ENCODE measurements at regions not wholly inside any gene's neighbourhood (a gene's known extent, or its start where the extent isn't known, plus 50 kb on each side); places are given as distances from the start of the nearest gene placed in this dataset.

- no peak overlapping the region for H3K4me3 ChIP-seq (replicated peaks in 1 of 2; ENCODE audit: low read depth in 1 of 2, low read length in 2 of 2)
- H4K20me1 ChIP-seq (ENCODE audit: insufficient read depth), result no peaks in the 10 kb centered on the region
- ATAC-seq, result no peak
- CTCF ChIA-PET, result no interaction called here
- no peaks in the 10 kb centered on the region for H3K36me3 ChIP-seq (ENCODE audit: control insufficient read depth in 1 of 2, insufficient read depth in 2 of 2, low read length in 2 of 2)
- DNase-seq (ENCODE audit: low read depth, low spot score), result no peak
- BruUV-seq (replicated peaks), result no TSS peak
- H3K79me2 ChIP-seq (ENCODE audit: insufficient read depth, low read length), result no peaks in the 10 kb centered on the region
- no peaks in the 10 kb centered on the region for H3K27me3 ChIP-seq (ENCODE audit: insufficient read depth, low read length)
- intact Hi-C loops (cut with micrococcal nuclease), result no loop called here
- RAD21 ChIA-PET (ENCODE audit: low non-redundant PET in 1 of 2, low total read pairs in 2 of 2, uncharacterized antibody in 2 of 2, unreplicated experiment in 2 of 2), result no interaction called here
- no peaks in the 10 kb centered on the region for H3K4me1 ChIP-seq (ENCODE audit: control insufficient read depth in 1 of 2, insufficient read depth in 2 of 2, low read length in 2 of 2)
- no peak overlapping the region for H3K9ac ChIP-seq (ENCODE audit: low read length)
- POLR2A ChIA-PET, result no interaction called here
- H3K9me3 ChIP-seq (ENCODE audit: control insufficient read depth in 1 of 2, insufficient read depth in 1 of 2, low read depth in 1 of 2, low read length in 2 of 2), result no peaks in the 10 kb centered on the region; a peak in 1 of 4 replicates
- no peaks in the 10 kb centered on the region for H3K9me2 ChIP-seq (ENCODE audit: insufficient read depth)
- no peak for TF ChIP-seq CTCF (IDR thresholded peaks at IDR 0.05 in 2 of 3, conservative IDR thresholded peaks at IDR 0.05 in 1 of 3; ENCODE audit: borderline replicate concordance in 1 of 3, insufficient read depth in 1 of 3, low read depth in 2 of 3, low read length in 2 of 3)
- TF ChIP-seq ELF1 (IDR thresholded peaks at IDR 0.05; ENCODE audit: borderline replicate concordance, low read depth), result no peak
- no peak for TF ChIP-seq SIN3A (IDR thresholded peaks at IDR 0.05; ENCODE audit: low read depth)
- no peak for TF ChIP-seq FOSL1 (IDR thresholded peaks at IDR 0.05; ENCODE audit: low read depth)
- TF ChIP-seq YY1 (IDR thresholded peaks at IDR 0.05; ENCODE audit: extremely low read depth, insufficient replicate concordance, low read depth, low read length), result no peak
- TF ChIP-seq ATF3 (IDR thresholded peaks at IDR 0.05), result no peak
- TF ChIP-seq ZBTB33 (IDR thresholded peaks at IDR 0.05; ENCODE audit: extremely low read depth, insufficient replicate concordance, low read length), result no peak
- no peak overlapping the region for H2AFZ ChIP-seq (ENCODE audit: low read depth, low read length, poor library complexity, severe bottlenecking)
- no peak overlapping the region for H3K4me2 ChIP-seq (ENCODE audit: low read length)
- no peak overlapping the region for H3K27ac ChIP-seq (ENCODE audit: low read depth, low read length)
Observed at GRCh38 chr20:6635034-6635736, 132.3 kb upstream of the BMP2 start.

Measured in HCT116 (cell line).